ENCODE measurements at regions not wholly inside any gene's neighbourhood (a gene's known extent, or its start where the extent isn't known, plus 50 kb on each side); places are given as distances from the start of the nearest gene placed in this dataset.

DNA sequence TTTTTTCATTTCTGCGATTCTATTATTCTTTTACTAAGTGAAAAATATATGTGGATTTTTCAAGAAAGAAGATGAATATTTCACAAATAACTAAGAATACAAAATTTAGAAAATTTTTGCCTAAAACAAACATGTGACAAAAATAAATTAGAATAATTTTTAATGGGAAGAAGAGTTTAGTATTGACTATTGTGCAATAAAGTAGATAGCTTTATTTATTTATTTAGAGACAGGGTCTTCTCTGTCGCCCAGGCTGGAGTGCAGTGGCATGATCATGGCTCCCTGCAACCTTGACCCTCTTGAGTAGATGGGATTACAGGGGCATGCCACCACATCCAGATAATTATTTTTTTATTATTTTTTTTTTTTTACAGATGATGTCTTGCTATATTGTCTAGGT lies 95.3 kb upstream of the PAQR3 start:
- Histone ChIP-seq H3K9me3 (ENCODE audit: control insufficient read depth, insufficient read depth, low read length) (no peaks in the 10 kb centered on the region), H3K27ac (ENCODE audit: low read depth, low read length) (no peak overlapping the region), H3K4me3 (ENCODE audit: low read depth, low read length) (no peak overlapping the region), H3K27me3 (ENCODE audit: control insufficient read depth, insufficient read depth, low read length) (no peaks in the 10 kb centered on the region)
- DNase-seq (ENCODE audit: low read depth, low spot score) = no peak
- TF ChIP-seq, protein P1, sequence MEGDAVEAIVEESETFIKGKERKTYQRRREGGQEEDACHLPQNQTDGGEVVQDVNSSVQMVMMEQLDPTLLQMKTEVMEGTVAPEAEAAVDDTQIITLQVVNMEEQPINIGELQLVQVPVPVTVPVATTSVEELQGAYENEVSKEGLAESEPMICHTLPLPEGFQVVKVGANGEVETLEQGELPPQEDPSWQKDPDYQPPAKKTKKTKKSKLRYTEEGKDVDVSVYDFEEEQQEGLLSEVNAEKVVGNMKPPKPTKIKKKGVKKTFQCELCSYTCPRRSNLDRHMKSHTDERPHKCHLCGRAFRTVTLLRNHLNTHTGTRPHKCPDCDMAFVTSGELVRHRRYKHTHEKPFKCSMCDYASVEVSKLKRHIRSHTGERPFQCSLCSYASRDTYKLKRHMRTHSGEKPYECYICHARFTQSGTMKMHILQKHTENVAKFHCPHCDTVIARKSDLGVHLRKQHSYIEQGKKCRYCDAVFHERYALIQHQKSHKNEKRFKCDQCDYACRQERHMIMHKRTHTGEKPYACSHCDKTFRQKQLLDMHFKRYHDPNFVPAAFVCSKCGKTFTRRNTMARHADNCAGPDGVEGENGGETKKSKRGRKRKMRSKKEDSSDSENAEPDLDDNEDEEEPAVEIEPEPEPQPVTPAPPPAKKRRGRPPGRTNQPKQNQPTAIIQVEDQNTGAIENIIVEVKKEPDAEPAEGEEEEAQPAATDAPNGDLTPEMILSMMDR (IDR thresholded peaks at IDR 0.05; ENCODE audit: low read depth, low read length) = no peak
- CTCF ChIA-PET = interaction anchor here (0.7 kb wide), 1 partner anchor 460 kb away, joined by 3 read pairs; no protein-coding TSS in a partner anchor
- POLR2A ChIA-PET = no interaction called here

DNA sequence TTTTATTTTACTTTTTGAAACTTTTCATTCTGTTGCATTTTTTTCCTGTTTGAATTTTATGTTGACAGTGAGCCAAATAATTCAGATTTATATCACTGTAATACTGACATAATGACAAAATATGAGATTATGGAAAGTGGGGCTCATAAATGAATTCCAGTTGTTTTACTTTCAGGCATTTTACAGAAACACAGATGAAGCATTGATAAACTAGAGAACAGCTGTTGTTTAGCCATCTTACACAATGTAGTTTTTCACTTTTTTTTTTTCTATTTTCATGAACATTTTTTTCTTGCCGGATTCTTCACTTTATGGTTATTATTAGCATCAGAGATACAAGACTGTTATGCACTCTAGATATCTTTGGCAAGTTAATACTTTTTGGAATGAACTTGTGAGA lies 91.7 kb upstream of the PAQR3 start:
- H3K4me3 ChIP-seq (ENCODE audit: low read depth, low read length) = no peak overlapping the region
- no peaks in the 10 kb centered on the region for H3K9me3 ChIP-seq (ENCODE audit: control insufficient read depth, insufficient read depth, low read length)
- no peak overlapping the region for H3K27ac ChIP-seq (ENCODE audit: low read depth, low read length)
- CTCF ChIA-PET = no interaction called here
- TF ChIP-seq, protein P1 (IDR thresholded peaks at IDR 0.05; ENCODE audit: low read depth, low read length) = no peak
- POLR2A ChIA-PET = no interaction called here
- H3K27me3 ChIP-seq (ENCODE audit: control insufficient read depth, insufficient read depth, low read length) = no peaks in the 10 kb centered on the region
- DNase-seq (ENCODE audit: low read depth, low spot score) = no peak

DNA sequence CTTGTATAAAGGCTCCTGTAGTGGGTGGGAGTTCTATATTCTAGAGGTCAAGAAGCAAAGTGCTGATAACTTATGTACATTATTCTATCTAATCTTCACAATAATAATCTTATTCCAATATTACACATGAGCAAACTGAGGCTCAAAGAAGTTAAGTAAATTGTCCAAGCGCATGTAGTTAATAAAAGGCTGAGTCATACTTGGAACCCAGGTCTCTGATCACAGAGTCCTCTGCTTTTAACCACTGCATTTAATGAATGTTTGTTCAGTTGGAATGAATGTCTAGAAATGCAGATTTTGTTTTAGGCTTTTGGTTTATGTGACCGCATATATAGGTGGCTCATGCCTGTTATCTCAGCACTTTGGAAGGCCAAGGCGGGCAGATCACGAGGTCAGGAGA lies 88.4 kb upstream of the PAQR3 start:
- POLR2A ChIA-PET = no interaction called here
- Histone ChIP-seq H3K27me3 (ENCODE audit: control insufficient read depth, insufficient read depth, low read length) (peaks cover 4% of the 10 kb centered on the region), H3K27ac (ENCODE audit: low read depth, low read length) (no peak overlapping the region), H3K9me3 (ENCODE audit: control insufficient read depth, insufficient read depth, low read length) (no peaks in the 10 kb centered on the region), H3K4me3 (ENCODE audit: low read depth, low read length) (no peak overlapping the region)
- TF ChIP-seq, protein P1 (IDR thresholded peaks at IDR 0.05; ENCODE audit: low read depth, low read length) = no peak
- no peak for DNase-seq (ENCODE audit: low read depth, low spot score)
- CTCF ChIA-PET = no interaction called here

DNA sequence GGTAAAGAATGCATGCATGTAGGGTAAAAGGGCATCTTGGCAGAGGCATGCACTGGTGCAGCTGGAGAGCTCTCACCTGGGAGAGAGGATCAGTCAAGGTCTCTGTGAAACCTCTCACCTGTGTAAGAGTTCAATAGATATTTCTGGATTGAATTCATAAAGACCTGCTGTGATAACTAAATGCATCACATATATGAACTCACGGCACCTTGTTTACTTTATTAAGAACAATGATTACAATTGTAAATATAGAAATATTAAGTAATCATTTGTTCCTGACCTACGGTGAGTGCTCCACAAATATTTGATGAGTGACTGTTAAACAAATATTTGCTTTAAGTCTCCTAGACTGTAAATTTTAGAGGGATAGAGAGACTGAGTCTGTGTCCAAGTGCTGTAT lies 85.9 kb upstream of the PAQR3 start:
- Histone ChIP-seq H3K27ac (ENCODE audit: low read depth, low read length) (no peak overlapping the region), H3K4me3 (ENCODE audit: low read depth, low read length) (no peak overlapping the region), H3K27me3 (ENCODE audit: control insufficient read depth, insufficient read depth, low read length) (peaks cover 4% of the 10 kb centered on the region), H3K9me3 (ENCODE audit: control insufficient read depth, insufficient read depth, low read length) (no peaks in the 10 kb centered on the region)
- TF ChIP-seq, protein P1 (IDR thresholded peaks at IDR 0.05; ENCODE audit: low read depth, low read length) = no peak
- ChIA-PET POLR2A (no interaction called here), CTCF (no interaction called here)
- no peak for DNase-seq (ENCODE audit: low read depth, low spot score)

DNA sequence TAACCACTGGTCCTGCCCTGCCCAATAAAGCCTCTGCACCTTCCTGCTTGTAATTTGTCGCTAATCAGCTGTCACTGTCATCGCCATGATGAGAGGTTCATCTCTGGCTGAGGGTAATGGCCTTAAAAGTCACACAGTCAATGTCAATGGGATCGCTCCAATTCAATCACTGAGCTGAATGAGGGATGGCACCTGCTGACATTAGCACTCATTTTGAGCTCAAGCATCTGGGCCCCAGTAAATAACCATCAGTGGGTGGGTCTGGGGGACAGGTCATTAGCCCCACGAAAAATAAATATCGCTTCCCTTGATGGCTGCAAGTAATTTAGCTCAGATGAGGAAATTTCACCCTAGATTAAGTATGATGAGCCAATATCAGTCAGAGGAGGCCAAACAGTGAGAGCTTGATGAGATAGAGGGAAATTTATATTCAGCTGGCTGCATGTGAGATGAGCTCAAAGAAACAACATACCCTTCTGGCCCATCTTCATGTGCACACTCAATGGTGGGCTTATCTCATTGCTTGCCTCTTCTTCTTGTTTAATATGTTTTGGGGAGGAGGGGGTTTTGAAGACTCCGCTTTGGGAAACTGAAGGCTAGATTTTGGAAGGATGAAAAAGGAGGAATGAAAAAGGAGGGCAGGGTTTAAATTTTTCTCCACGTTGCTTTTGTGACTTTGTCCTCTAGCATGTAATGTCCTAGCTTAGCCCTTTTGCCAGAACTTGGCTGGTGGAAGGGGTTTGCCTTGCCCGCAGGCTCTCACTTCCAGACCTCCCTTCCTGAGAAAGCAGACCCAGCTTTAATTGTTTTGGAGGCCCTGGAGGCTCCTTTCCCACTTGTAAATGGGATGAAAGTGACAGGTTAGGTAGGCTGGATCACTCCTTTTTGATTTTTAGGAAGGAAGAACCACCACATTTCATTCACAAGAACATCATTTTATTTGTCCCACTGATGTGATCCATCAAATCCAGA lies 84.8 kb upstream of the PAQR3 start:
- ChIA-PET CTCF (no interaction called here), POLR2A (no interaction called here)
- no peak overlapping the region for H3K27ac ChIP-seq (ENCODE audit: low read depth, low read length)

More for the DNA sequence above, 84.8 kb upstream of the PAQR3 start:
- Histone ChIP-seq H3K27me3 (ENCODE audit: control insufficient read depth, insufficient read depth, low read length) (peaks cover 4% of the 10 kb centered on the region), H3K9me3 (ENCODE audit: control insufficient read depth, insufficient read depth, low read length) (no peaks in the 10 kb centered on the region), H3K4me3 (ENCODE audit: low read depth, low read length) (no peak overlapping the region)
- no peak for DNase-seq (ENCODE audit: low read depth, low spot score)
- TF ChIP-seq, protein P1 (IDR thresholded peaks at IDR 0.05; ENCODE audit: low read depth, low read length) = no peak

Data from AG04450 (cell line).